HG02943 (cell line): ENCODE measurements at regions not wholly inside any gene's neighbourhood (a gene's known extent, or its start where the extent isn't known, plus 50 kb on each side); places are given as distances from the start of the nearest gene placed in this dataset.
A peak's percentile ranks its signal among the peaks of the same experiment; 100 is the strongest.

Experiments
- ATAC-seq: cut with Tn5 transposase; IDR thresholded peaks from one replicate; pipeline ENCODE4 v1.9.1; 2021; ENCODE audit warnings: mild to moderate bottlenecking, low read depth, moderate library complexity; ENCODE audit not compliant: unreplicated experiment

GRCh38 chr13:44116562-44117332 lies 237.0 kb downstream of the LACC1 start:
- no peak for ATAC-seq

DNA sequence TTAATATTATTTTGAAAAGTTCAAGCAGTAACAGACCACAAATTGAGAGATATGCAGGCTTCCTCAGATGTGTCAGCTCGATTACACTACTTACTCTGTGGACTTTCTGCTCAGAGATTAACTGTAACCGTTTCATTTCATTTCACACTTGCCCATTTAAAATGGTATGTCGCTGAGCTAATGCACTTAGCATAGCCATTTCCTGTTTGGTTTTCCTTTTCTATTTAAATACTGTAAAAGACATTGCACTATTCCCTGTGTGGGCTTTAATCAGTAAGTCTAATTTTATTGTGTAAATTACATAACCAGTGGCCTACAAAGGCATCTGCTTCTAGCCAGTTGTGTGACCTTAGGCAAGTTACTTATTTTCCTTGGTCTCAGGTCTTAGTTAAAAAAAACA lies 237.6 kb downstream of the LACC1 start:
- ATAC-seq, result no peak

DNA sequence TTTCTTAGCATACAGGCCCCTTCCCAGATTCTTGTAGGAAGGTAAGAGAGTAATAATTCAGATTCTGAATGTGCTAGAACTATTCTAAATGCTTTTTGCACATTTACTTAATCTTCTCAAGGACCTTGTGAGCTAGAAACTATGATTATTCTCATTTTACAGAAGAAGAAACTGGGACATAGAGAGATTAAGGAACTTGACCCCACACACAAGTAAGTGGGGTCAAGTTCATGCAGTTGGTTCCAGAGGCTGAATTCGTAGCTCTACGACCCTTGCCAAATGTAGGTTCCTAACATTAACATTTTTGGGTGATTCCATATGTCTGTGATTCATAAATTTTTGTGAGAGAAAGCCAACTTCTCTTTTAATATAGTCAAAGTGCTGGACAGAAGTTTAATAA lies 238.1 kb downstream of the LACC1 start:
- no peak for ATAC-seq

DNA sequence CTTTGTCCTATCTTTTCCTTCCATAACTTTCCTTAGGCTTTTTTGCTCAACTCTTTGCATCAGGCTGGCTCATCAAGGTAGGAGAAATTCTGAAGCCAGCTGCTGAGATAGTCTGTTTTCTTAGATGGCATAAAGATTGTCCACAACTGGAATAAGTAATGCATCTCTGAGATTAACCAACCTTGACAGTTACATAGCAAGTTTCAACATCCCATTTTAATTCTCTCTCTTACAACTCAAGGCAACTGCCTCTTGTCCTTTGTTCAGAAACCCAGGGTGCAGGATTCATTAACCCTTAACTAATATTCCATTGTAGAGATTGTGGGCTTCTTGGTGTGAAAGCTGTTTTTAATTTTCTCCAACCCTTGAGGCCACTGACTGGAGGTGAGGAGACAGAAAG lies 239.2 kb downstream of the LACC1 start:
- ATAC-seq, result no peak

- no peak for ATAC-seq
These were observed 240.3 kb downstream of the LACC1 start for GRCh38 chr13:44120043-44120442.

DNA sequence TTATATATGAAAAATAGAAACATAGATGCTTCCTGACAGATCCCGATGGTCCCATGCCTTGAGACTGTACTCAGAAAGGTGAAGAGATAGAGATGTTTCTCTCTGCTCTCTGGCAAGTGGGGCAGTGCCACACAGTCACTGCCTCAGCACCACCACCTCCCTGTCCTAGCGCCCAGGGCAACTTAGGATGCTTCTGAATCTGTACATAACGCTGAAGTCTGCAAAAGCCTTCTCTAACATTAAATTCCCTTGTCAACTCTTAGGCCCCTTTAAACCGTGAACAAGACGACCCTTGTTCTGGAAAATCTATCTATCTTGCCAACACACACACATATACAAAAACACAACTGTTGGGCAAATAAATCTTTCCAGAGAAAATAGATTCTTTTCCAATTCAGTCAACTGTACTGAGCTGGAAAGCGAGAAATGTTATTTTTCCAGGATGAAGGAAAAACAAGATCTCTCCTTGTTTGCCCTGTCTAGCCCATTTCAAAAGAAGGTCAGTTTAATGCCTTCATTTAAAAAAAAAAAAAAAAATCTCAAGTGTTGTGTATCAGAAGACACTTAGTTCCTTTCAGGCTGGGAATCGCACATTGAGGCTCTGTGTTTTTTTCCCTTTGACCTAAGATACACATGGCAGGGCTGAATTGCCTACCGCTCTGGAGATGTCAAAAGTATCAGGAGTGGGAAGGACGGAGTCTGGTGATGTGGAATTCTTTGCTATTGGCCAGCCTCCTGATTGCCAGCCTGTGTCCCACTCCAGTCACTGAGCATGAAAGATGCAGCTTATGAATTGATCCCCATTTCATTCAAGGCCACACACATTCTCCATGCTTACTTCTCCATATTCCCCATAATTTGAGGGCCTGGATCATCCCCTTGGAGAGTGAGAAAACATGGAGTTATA lies 241.4 kb downstream of the LACC1 start:
- ATAC-seq, result no peak

- no peak for ATAC-seq
These were observed 244.6 kb downstream of the LACC1 start for GRCh38 chr13:44124352-44124751.

GRCh38 chr13:44125943-44126469 lies 246.3 kb downstream of the LACC1 start:
- no peak for ATAC-seq

GRCh38 chr13:44128552-44129001 lies 245.0 kb upstream of the SERP2 start:
- no peak for ATAC-seq

- ATAC-seq, result no peak
These were observed 244.2 kb upstream of the SERP2 start for GRCh38 chr13:44129418-44129817.

DNA sequence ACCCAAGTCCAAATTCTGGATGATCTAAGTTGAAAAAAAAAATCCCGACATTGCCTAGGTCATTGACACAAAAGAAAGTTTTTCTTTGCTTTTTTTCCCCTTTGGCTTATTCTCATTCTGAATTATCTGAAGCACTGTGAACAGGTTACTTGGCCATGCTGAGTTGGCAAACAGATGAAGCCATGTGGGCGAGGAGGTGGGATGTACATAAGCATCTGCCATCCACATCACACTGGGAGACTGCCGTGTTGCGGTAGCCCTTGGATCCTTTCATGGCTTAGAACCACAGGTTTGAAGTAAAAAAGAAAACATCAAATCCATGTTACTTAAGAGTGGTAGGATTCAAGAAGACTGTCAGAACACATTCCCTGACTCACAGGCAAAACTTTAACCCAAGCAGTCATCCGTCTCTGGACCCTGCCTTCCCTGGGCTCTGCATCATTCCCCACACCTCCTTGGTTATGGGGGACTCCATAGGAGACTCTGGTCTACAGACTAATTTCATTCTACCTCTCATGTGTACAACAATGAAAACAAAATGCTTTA lies 242.5 kb upstream of the SERP2 start:
- ATAC-seq, result no peak

- ATAC-seq, result no peak
These were observed 240.9 kb upstream of the SERP2 start for GRCh38 chr13:44132710-44133109.

- ATAC-seq, result no peak
These were observed 240.0 kb upstream of the SERP2 start for GRCh38 chr13:44133626-44134025.

DNA sequence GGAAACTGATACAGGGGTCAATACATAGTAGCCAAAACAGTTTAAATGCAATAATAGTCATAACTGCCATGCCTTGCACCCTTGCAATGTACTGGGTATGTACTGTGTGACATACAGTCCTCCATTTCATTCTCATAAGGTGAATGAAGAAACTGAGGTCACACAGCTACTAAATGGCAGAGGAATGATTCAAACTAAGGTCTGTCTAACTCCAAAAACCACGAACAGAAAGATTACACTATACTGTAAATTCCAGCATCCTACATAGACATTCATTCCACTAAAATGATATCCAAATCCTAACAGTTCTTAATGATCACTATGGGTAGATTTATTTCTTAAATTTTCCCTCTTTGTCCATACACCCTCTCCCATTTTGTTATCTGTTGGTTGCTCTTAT lies 238.1 kb upstream of the SERP2 start:
- no peak for ATAC-seq

DNA sequence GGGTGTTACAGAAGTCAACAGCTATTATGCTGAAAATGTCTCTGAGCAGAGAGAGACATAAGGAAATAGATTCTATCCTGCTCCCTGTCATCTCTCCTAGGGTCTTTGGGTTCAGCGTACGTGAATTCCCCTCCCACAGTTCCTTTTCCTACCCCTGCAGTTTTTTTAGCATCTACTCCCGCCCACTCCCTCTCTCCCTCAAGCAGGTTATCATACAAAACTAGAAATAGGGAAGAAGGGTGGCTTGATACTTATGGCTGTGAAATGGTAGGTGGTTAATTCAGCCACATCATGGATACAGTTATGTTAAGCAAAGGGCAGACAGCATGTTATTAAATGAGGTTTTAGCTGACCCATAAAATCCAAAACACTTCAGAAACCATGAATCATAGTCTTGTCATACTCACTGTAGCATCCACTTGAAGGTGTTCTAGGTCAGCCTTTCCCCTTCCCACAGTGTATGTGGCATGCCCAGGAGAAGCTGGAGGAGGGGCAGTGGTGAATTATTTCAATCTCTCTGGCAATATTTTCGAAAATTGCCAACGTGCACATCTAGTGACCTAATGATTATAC lies 236.8 kb upstream of the SERP2 start:
- no peak for ATAC-seq

DNA sequence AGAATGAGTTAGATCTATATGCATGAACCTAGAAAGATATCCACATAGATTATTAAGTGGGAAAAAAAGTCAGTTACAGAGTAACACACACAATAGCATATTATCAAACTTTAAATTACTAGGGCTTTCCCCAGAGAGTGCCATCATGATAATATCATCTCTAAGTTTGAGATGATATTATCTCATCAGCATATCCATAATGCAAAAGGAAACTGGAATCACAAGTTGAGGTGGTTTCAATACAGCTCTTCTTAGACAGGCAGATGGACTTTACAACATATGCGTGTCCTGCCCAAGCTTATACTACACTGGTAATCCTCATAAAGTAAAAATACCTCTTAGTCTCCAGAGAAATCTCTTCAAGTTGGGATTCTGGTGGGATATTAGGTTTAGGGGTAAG lies 236.2 kb upstream of the SERP2 start:
- ATAC-seq, result no peak

GRCh38 chr13:44140146-44140545 lies 233.5 kb upstream of the SERP2 start:
- ATAC-seq, result no peak

DNA sequence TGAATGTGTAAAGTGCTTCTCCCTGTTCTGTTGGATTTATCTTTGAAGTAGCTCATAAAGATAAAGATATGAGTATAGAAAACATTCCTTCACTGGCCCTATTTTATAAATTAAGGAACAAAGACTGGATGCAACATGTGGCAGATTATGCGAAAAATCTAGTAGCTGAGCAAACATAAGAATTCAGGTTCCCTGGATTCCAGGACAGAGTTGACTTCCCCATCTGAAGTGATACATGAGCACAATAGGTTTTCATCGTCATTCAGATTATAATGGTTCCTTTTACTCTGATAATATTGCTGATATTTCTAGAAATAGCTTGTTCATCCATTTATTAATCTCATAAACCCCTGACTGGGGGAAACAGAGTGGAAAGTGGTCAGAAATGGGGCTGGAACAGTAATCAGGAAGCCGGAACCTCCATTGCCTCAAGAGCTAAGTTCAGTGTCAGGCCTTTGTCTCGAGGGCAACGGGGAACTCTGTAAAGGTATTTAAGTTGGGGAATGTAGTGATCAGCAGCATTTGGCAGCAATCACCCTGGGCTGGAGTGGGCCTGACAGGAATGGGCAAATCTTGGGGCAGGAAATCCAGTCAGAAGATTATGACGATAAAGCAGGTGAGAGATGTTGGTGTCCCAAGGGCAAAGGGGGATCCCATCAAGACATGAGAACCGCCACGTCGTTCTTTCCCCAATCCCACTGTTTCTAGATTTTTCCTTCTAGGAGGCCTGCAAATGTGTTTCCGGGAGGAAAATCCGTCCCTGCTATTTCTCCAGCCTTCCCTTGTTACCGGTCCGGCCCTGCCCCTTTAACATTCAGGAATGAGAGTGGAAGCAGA lies 232.5 kb upstream of the SERP2 start:
- ATAC-seq, result no peak

DNA sequence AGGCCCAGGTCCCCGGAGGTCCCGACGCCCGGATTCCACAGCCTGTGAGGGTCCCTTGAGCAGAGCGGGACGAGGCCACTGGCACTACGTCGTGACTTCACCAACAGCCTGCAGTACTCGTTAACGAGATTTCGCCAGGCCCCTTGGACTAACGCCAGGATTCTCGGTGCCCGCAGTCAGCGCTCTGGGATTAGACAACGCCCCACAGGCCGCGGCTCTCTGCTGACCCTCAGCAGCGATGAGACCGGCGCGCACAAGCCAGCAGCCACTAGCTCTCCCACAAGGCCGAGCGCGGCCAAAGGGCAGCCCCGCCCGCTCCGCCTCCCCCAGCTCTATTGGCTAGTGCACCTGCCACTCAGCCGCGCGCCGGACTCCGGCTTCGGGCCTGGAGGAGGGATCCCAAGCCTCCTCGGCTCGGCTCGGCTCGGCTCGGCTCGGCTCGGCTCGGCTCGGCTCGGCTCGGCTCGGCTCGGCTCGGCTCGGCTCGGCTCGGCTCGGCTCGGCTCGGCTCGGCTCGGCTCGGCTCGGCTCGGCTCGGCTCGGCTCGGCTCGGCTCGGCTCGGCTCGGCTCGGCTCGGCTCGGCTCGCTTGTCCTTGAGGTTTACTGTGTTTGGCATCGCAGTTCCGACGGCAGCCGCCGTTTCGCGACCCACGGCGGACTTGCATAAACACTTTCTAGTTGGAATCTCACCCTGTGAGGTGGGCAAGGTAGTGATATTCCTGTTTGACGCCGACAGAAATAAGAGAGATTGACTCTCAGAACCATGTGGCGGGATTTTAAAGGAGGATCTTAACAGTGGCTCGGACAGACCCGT lies 231.7 kb upstream of the SERP2 start:
- ATAC-seq, result peak; percentile 99
